ENCODE measurements at regions not wholly inside any gene's neighbourhood (a gene's known extent, or its start where the extent isn't known, plus 50 kb on each side); places are given as distances from the start of the nearest gene placed in this dataset.

GRCh38 chr4:33772582-33772981, 2471.7 kb downstream of the ARAP2 start:
- TF ChIP-seq CTCF (conservative IDR thresholded peaks at IDR 0.05; ENCODE audit: low read depth, low read length) = no peak
- TF ChIP-seq EZH2 (IDR thresholded peaks at IDR 0.05; ENCODE audit: low read length, unreplicated experiment) = no peak
